HG03196 (cell line): ENCODE measurements at regions not wholly inside any gene's neighbourhood (a gene's known extent, or its start where the extent isn't known, plus 50 kb on each side); places are given as distances from the start of the nearest gene placed in this dataset.
"Not testable (repeated sequence)": the region's sequence is repeated elsewhere in the genome, so short reads cannot be mapped to it uniquely, and the experiment has no call there.

Experiments
- ATAC-seq: cut with Tn5 transposase; IDR thresholded peaks from one replicate; pipeline ENCODE4 v1.9.1; 2021; ENCODE audit not compliant: unreplicated experiment

DNA sequence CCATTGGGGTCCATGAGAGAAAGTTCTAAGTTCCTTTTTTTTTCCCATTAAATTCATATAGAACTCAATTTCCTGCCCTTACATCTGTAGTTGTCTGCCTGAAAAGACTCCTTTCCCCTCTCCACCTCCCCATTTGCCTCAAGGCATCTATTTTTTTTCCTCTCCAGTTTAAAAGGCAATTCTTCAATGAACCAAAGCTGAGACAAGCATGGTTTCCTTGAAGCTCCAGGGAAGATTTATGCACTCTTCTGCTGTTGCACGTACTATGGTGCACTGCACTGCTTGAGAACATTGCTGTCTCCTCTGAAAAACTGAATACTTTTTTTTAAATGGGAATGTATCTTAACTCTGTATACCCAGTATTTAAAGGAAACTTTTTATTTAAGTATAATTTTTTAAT is 465.2 kb downstream of the CD83 start:
- no peak for ATAC-seq

DNA sequence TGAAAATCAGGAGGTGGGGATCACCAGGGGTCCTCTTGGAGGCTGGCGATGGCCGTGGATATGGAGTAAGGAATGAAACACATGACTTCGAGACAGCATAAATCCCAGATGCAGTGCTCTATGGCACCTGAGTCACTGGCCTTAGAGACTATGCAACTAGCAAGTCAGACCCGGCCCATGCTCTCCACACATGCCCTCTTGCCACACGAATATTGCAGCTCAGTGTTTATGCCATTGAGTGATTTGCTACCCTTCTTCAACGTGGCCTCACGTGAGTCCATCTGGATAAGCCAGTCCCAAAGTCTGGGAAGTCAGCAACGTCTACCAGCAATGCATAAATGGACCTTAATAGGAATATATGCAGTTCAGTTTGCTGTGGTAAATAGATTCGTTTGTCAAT is 466.3 kb downstream of the CD83 start:
- ATAC-seq = no peak

DNA sequence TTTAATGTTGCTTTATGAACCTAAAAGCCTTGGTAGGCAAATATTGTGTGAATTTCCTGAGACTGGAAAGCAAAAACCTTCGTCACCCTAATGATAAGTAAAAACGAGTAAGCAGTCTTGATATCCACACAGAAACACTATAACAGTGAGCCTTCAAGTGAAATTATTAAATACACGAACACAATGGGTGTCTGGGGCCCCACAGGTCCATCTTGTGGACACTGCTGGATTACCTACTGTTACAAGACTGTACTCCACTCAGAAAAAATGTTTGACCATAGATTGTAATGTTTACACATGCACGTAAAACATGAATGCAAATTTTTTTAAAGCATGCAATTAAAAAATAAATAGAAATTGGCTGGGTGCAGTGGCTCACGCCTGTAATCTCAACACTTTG is 466.9 kb downstream of the CD83 start:
- ATAC-seq = no peak

GRCh38 chr6:14585689-14586088 is 468.1 kb downstream of the CD83 start:
- no peak for ATAC-seq

DNA sequence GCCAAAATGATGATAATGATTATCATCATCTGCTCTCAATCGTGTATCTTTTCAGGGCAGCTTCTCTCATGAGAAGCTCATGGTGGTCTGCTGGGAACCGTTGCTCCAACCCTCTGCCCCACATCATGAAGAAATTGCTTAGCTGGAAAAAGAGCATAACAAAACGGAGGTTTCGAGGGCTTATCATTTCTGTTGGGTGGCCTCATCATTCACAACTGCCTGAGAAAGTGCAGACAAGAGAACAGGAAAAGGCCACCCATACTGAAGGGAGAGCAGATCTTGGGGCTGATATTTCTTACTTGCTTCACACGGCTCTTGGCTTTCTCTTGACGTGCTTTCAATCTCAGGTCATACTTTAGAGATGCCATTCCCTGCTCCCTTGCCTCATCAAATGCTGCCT is 471.6 kb downstream of the CD83 start:
- ATAC-seq = no peak

- no peak for ATAC-seq
Observed at GRCh38 chr6:14590586-14590985, 473.0 kb downstream of the CD83 start.

GRCh38 chr6:14591998-14592397 is 474.4 kb downstream of the CD83 start:
- no peak for ATAC-seq

GRCh38 chr6:14593286-14593685 is 475.7 kb downstream of the CD83 start:
- no peak for ATAC-seq

DNA sequence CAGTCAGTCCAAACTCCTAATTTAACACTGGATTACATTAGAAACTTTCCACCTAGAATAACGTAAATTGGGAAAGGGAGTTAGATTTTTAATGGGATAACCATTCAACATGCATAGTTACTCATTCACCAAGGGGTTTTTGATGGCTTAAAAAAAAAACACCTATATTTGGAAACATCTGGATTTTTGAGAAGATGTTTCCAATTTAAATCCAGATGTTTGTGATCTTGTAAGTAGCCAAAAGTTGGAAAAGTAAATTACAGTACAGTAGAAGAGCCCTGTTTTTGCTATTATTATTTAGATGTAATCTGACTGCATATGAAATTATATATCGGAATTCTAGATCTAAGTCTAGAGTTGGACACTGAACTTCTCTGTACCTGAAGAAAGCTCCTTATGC is 478.2 kb downstream of the CD83 start:
- no peak for ATAC-seq

- no peak for ATAC-seq
Observed at GRCh38 chr6:14596410-14596809, 478.8 kb downstream of the CD83 start.

DNA sequence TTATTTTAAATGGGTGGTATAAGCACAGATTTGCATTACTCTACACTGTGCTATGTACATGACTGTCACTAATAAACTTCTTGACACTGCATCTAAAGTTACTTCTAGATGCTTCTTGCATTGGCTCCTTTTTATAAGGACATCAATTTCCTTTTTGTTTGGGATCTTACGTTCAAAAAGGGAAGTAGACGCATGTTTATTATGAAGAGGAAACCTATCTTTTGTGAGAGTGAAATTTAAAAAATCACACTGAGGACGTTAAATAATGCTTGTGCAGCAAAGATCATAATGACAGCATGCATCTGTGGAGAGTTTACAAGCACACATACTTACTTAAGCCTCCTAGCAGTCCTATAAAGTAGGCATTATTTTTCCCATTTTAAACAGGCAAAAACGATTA is 479.5 kb downstream of the CD83 start:
- no peak for ATAC-seq

- no peak for ATAC-seq
Observed at GRCh38 chr6:14598017-14598864, 480.7 kb downstream of the CD83 start.

- not testable (repeated sequence) for ATAC-seq
Observed at GRCh38 chr6:14600306-14600705, 482.7 kb downstream of the CD83 start.

DNA sequence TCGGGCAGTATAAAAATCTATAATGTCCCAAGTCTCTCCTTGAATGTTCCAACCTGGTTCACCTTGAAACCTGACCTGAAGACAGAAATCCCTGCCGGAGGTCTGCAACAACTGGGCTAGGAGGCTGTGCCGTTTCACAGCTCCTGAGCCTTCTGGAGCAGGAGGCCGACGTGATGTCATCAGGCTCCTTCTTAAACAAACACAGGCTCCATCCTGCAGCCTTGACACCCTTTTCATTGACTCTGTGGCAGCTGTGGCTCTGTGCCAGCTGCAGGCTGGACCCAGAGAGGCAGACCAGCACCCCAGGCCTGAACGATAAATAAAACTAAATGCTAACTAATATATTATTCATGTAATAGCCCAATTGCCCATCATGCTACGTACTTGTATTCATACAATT is 483.9 kb downstream of the CD83 start:
- ATAC-seq = no peak

- no peak for ATAC-seq
Observed at GRCh38 chr6:14606353-14606752, 488.8 kb downstream of the CD83 start.

DNA sequence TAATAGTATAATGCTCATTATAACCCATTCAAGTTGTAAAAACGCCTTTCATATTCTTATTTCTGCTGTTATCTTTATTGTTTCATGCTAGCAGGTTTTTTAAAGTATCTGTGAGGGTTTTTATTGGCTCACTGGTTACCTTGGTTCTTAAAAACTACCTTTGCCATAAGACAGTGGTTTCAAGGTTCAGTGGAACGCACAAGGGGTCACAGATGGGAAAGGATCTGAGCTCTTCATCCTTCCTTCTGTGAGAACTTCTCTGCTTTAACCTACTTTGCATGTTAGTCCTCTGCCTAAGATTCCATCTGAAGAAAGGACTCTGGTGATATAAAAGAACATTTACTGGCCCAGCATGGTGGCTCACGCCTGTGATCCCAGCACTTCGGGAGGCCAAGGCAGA is 492.6 kb downstream of the CD83 start:
- ATAC-seq = no peak

GRCh38 chr6:14612016-14612980 is 494.7 kb downstream of the CD83 start:
- no peak for ATAC-seq

GRCh38 chr6:14614631-14615030 is 497.1 kb downstream of the CD83 start:
- ATAC-seq = no peak

DNA sequence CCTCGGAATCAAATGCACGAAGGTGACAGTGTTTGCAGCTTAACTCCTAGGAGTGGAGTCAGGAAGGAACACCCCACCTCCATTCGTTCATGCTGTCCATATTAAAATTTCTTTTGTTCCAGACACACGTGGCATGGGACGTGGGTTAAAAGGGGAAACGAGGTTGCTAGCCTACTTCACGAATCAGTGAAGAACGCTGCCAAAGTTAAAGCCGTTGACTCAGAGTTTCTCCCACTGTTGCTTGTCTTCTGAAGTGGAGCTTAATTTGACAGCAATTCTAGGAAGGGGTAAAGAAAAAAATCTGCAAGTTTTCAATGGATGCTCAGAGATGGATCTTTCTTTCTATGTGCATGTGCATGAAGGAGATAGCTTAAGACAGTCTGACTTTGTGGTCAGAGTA is 499.1 kb downstream of the CD83 start:
- ATAC-seq = no peak

- ATAC-seq = no peak
Observed at GRCh38 chr6:14618759-14619418, 501.3 kb downstream of the CD83 start.

DNA sequence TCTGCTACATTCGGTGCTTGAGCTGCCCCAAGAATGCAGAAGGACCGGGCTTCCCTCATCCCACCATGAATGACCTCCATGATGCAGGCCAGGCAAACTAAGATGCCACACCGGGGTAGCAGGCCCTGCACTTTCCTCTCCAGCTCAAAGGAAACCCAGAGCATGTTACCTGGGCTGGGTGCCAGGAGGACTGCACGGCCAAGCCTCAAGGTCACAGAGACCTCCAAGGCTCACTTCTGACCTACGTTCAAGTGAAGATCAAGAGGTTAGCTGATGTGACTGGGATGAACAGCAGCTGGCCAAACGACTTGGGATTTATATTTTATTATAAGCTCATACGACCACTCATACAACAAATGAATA is 501.8 kb downstream of the CD83 start:
- no peak for ATAC-seq

GRCh38 chr6:14620522-14620921 is 502.9 kb downstream of the CD83 start:
- ATAC-seq = no peak
